ENCODE measurements at regions not wholly inside any gene's neighbourhood (a gene's known extent, or its start where the extent isn't known, plus 50 kb on each side); places are given as distances from the start of the nearest gene placed in this dataset.

GRCh38 chr2:48108455-48108854, 202.2 kb upstream of the FBXO11 start:
- H3K36me3 ChIP-seq, result no peaks in the 10 kb centered on the region
- WGBS, 5 donors, result 75 to 90% (median 83%) methylated on average over 1 of the region's 1 CpG
- H3K4me1 ChIP-seq, result peaks cover 10 to 36% (median 28%) of the 10 kb centered on the region in 4 donors
- intact Hi-C loops (cut with DNase I; ENCODE audit: low total_unique reads), result loop anchor here (10.0 kb wide), 1 partner anchor 244 kb away; no protein-coding TSS in a partner anchor
- H3K27me3 ChIP-seq, result no peaks in the 10 kb centered on the region
- no peak overlapping the region for H3K4me3 ChIP-seq
- TF ChIP-seq CTCF (IDR thresholded peaks at IDR 0.05) (no peak), POLR2A (IDR thresholded peaks at IDR 0.05) (no peak), EP300 (IDR thresholded peaks at IDR 0.05) (no peak), POLR2AphosphoS5 (IDR thresholded peaks at IDR 0.05) (no peak)
- H3K27ac ChIP-seq, result no peak overlapping the region
- H3K9me3 ChIP-seq, result no peaks in the 10 kb centered on the region
- DNase-seq, result no peak

DNA sequence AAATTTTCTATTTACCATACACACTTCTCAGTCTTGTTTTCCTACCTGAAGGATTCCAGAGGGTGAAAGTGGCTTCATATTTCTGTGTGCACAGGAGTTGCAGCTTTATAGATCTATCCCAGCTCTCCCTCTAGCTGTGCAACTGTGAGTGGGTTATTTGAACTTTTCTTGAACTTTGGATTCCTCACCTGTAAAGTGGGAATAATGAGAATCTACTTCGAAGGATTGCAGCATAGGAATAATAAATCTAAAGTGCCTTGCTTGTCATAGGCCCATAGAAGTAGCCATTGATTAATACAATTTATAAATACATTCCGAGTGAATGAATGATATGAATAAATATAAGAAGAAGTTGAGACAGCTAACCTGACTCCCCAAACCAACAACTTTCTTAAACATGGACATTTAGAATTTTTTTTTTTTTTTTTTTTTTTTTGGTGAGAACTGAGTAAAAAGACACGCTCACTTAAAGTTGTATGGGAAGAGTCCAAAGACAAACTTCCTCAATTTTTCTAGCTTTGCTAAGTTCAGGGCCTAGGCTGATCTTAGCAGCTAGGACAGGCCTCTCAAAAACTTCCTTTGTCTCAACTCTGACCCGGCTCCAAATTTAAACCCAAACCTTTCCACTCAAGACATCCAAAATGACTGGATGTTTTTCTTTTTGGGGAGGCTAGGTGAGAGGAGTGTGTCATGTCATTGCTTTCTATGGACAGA, 203.3 kb upstream of the FBXO11 start:
- intact Hi-C loops (cut with DNase I; ENCODE audit: low total_unique reads), result loop anchor here (10.0 kb wide), 1 partner anchor 245 kb away; no protein-coding TSS in a partner anchor
- TF ChIP-seq POLR2AphosphoS5 (IDR thresholded peaks at IDR 0.05) (no peak), EP300 (IDR thresholded peaks at IDR 0.05) (no peak), POLR2A (IDR thresholded peaks at IDR 0.05) (no peak), CTCF (IDR thresholded peaks at IDR 0.05) (no peak)
- Histone ChIP-seq H3K4me1 (peaks cover 10 to 47% (median 28%) of the 10 kb centered on the region in 4 donors), H3K36me3 (no peaks in the 10 kb centered on the region), H3K9me3 (no peaks in the 10 kb centered on the region), H3K27ac (no peak overlapping the region), H3K27me3 (no peaks in the 10 kb centered on the region), H3K4me3 (no peak overlapping the region)
- DNase-seq, result no peak
- 68 to 82% (median 76%) methylated on average over 4 of the region's 4 CpGs for WGBS, 5 donors

- no peaks in the 10 kb centered on the region for H3K36me3 ChIP-seq
- peak overlapping the region in 1 of 5 donors; percentile 88 for H3K27ac ChIP-seq
- TF ChIP-seq POLR2AphosphoS5 (IDR thresholded peaks at IDR 0.05) (no peak), EP300 (IDR thresholded peaks at IDR 0.05) (no peak), CTCF (IDR thresholded peaks at IDR 0.05) (no peak), POLR2A (IDR thresholded peaks at IDR 0.05) (no peak)
- no peak overlapping the region for H3K4me3 ChIP-seq
- WGBS, 5 donors, result 59 to 67% (median 67%) methylated on average over 4 of the region's 4 CpGs
- no peaks in the 10 kb centered on the region for H3K27me3 ChIP-seq
- no peaks in the 10 kb centered on the region for H3K9me3 ChIP-seq
- peaks cover 10 to 53% (median 28%) of the 10 kb centered on the region in 4 donors for H3K4me1 ChIP-seq
- no peak for DNase-seq
- intact Hi-C loops (cut with DNase I; ENCODE audit: low total_unique reads), result no loop called here
These were observed 204.0 kb upstream of the FOXN2 start for GRCh38 chr2:48110492-48110891.

DNA sequence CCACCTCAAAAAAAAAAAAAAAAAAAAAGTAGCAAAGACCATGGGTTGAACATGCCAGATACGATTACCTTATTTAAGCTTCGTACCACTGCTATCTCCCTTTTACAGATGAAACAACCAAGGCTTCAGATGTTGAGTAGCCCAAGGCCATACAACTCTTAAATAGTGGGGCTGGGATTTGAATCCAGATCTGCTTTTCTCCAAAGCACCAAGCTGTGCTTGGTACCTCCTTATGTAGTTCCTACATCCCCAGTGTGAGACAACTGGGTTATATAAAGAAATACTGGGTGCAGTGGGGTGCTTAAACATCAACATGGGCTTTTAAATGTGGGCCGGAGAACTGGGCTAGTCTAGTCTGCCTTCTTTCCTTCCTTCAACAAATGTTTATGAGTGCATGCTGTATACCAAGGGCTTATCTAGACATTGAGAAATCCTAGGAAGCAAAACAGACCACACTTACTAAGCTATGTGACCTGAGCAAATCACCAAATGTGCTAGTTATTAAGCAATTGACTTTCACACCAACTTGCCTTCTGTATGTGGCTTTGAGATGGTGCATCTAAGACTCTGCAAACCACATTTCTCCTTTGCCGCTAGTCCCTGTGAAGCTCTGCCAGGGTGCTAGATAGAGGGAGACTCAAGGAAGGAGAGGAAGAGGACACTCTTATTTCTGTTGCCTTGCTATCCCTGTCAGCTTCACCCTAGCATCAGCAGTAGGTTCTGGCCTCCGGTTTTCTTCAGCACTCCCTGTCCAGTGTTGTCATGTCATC, 201.4 kb upstream of the FOXN2 start:
- peak overlapping the region in 2 of 5 donors; percentile 24 to 88 for H3K27ac ChIP-seq
- no peaks in the 10 kb centered on the region for H3K36me3 ChIP-seq
- peaks cover 6 to 38% (median 15%) of the 10 kb centered on the region in 4 donors for H3K4me1 ChIP-seq
- DNase-seq, result peak in 1 of 2 donors; percentile 19
- H3K27me3 ChIP-seq, result no peaks in the 10 kb centered on the region
- no peak overlapping the region for H3K4me3 ChIP-seq
- no peaks in the 10 kb centered on the region for H3K9me3 ChIP-seq
- TF ChIP-seq EP300 (IDR thresholded peaks at IDR 0.05) (no peak), CTCF (IDR thresholded peaks at IDR 0.05) (no peak), POLR2A (IDR thresholded peaks at IDR 0.05) (no peak), POLR2AphosphoS5 (IDR thresholded peaks at IDR 0.05) (no peak)
- WGBS, 5 donors, result 83 to 94% (median 90%) methylated on average over 5 of the region's 5 CpGs
- intact Hi-C loops (cut with DNase I; ENCODE audit: low total_unique reads), result no loop called here

Data from stomach (tissue), 8 donors.